IMR-90 (cell line): ENCODE measurements at regions not wholly inside any gene's neighbourhood (a gene's known extent, or its start where the extent isn't known, plus 50 kb on each side); places are given as distances from the start of the nearest gene placed in this dataset.

Experiments
- ATAC-seq: fragments of 200-7000 bp; cut with Tn5 transposase; 2 replicates; pipeline ENCODE4 v1.9.1; 2020; ENCODE audit warnings: low read depth, mild to moderate bottlenecking, moderate library complexity
- BruUV-seq: library from RNA; stranded (reverse); fragments of 400-500 nt; replicated peaks from 2 replicates; lab custom pipeline; 2021; lab: Mats Ljungman, UMichigan
- CTCF ChIA-PET: fragments of 300-600 bp; formaldehyde crosslinking; extraction: SDS; loops from one replicate; lab custom pipeline; 2021; ENCODE audit warnings: antibody characterized with exemption; lab: Yijun Ruan, JAX
- POLR2A ChIA-PET: fragments of 300-600 bp; sonication (Branson Sonifier 250); formaldehyde crosslinking; loops from one replicate; lab custom pipeline; 2022; ENCODE audit warnings: antibody characterized with exemption; ENCODE audit not compliant: unreplicated experiment; lab: Charles Lee
- DNase-seq: peaks from one replicate; pipeline ENCODE4 v3.0.0; 2013
- H2AFZ ChIP-seq: replicated peaks from 2 replicates; pipeline ENCODE3; 2013; ENCODE audit warnings: low read length, mild to moderate bottlenecking; ENCODE audit not compliant: poor library complexity
- H2AK5ac ChIP-seq: 2 replicates; pipeline ENCODE4 v1.6.1; 2013; ENCODE audit warnings: low read depth, low read length, inconsistent platforms
- H2AK9ac ChIP-seq: replicated peaks from 2 replicates; pipeline ENCODE3; 2013; ENCODE audit warnings: mild to moderate bottlenecking, low read depth, low read length, moderate library complexity; ENCODE audit not compliant: poor library complexity
- H2BK120ac ChIP-seq: 2 replicates; pipeline ENCODE4 v1.6.1; 2013; ENCODE audit warnings: low read depth, low read length, inconsistent platforms
- H2BK15ac ChIP-seq: 3 replicates; pipeline ENCODE4 v1.6.1; 2013; ENCODE audit warnings: low read depth, low read length, inconsistent platforms
- H2BK20ac ChIP-seq: 2 replicates; pipeline ENCODE4 v1.6.1; 2013; ENCODE audit warnings: low read depth, mild to moderate bottlenecking, inconsistent platforms, low read length, moderate library complexity
- H2BK5ac ChIP-seq: 2 replicates; pipeline ENCODE4 v1.6.1; 2013; ENCODE audit warnings: mild to moderate bottlenecking, low read depth, low read length, inconsistent platforms; ENCODE audit not compliant: poor library complexity, severe bottlenecking
- H3K14ac ChIP-seq: replicated peaks from 2 replicates; pipeline ENCODE4 v1.6.1; 2013; ENCODE audit warnings: low read depth, low read length, inconsistent platforms
- H3K18ac ChIP-seq: 2 replicates; pipeline ENCODE4 v1.6.1; 2013; ENCODE audit warnings: low read depth, low read length, control low read depth
- H3K23ac ChIP-seq: 2 replicates; pipeline ENCODE4 v1.6.1; 2013; ENCODE audit warnings: low read depth, low read length, inconsistent platforms
- H3K27ac ChIP-seq: 2 replicates; pipeline ENCODE4 v1.5.1; 2013; ENCODE audit warnings: mild to moderate bottlenecking, control low read depth, low read length; ENCODE audit not compliant: insufficient read depth
- H3K27me3 ChIP-seq: 2 replicates; pipeline ENCODE4 v1.6.1; 2013; ENCODE audit warnings: low read length; ENCODE audit not compliant: control insufficient read depth, insufficient read depth
- H3K36me3 ChIP-seq: 2 replicates; pipeline ENCODE4 v1.6.1; 2013; ENCODE audit warnings: low read length, mixed read lengths; ENCODE audit not compliant: control insufficient read depth, insufficient read depth
- H3K4ac ChIP-seq: 2 replicates; pipeline ENCODE4 v1.6.1; 2013; ENCODE audit warnings: low read depth, low read length, inconsistent platforms
- H3K4me1 ChIP-seq: 2 replicates; pipeline ENCODE4 v1.6.1; 2013; ENCODE audit warnings: low read length, mixed read lengths; ENCODE audit not compliant: control insufficient read depth, insufficient read depth
- H3K4me2 ChIP-seq: 2 replicates; pipeline ENCODE4 v1.6.1; 2013; ENCODE audit warnings: low read depth, mild to moderate bottlenecking, control low read depth, low read length, moderate library complexity
- H3K4me3 ChIP-seq: 2 replicates; pipeline ENCODE4 v1.5.1; 2013; ENCODE audit warnings: low read depth, mild to moderate bottlenecking, control low read depth, low read length, moderate library complexity; ENCODE audit not compliant: insufficient read depth
- H3K56ac ChIP-seq: 2 replicates; pipeline ENCODE4 v1.6.1; 2013; ENCODE audit warnings: low read length, inconsistent platforms; ENCODE audit not compliant: insufficient read depth; ENCODE audit errors: extremely low read depth
- H3K79me1 ChIP-seq, 2 experiments: 2 replicates each; pipeline ENCODE4 v1.6.1; 2013; ENCODE audit warnings: low read length in 2 of 2, inconsistent platforms in 1 of 2, low read depth in 1 of 2
- H3K9ac ChIP-seq: 2 replicates; pipeline ENCODE4 v1.6.1; 2013; ENCODE audit warnings: low read depth, low read length, control low read depth
- H3K9me1 ChIP-seq: 2 replicates; pipeline ENCODE4 v1.6.1; 2013; ENCODE audit warnings: low read length, inconsistent platforms; ENCODE audit not compliant: insufficient read depth
- H3K9me3 ChIP-seq: 2 replicates; pipeline ENCODE4 v1.6.1; 2013; ENCODE audit warnings: low read length; ENCODE audit not compliant: control insufficient read depth, insufficient read depth
- H4K20me1 ChIP-seq: 2 replicates; pipeline ENCODE4 v1.6.1; 2013; ENCODE audit warnings: low read length, inconsistent platforms; ENCODE audit not compliant: insufficient read depth
- H4K5ac ChIP-seq: 2 replicates; pipeline ENCODE4 v1.6.1; 2013; ENCODE audit warnings: mild to moderate bottlenecking, low read depth, low read length, control low read depth
- H4K8ac ChIP-seq, 2 experiments: 2 replicates each; pipeline ENCODE4 v1.6.1; 2013; ENCODE audit warnings: low read depth in 2 of 2, low read length in 2 of 2, control low read depth in 1 of 2, inconsistent platforms in 1 of 2
- H4K91ac ChIP-seq: 2 replicates; pipeline ENCODE4 v1.6.1; 2013; ENCODE audit warnings: low read depth, low read length, inconsistent platforms; ENCODE audit not compliant: insufficient read depth
- BHLHE40 ChIP-seq: fragments of 150-350 bp; IDR thresholded peaks from 2 replicates; pipeline ENCODE4 v1.6.1; 2016; ENCODE audit warnings: mild to moderate bottlenecking, low read depth, low read length
- CEBPB ChIP-seq: IDR thresholded peaks from 2 replicates; pipeline ENCODE4 v1.6.1; 2012; ENCODE audit warnings: low read depth, low read length, improper control_type of control experiment
- CHD1 ChIP-seq: IDR thresholded peaks from 2 replicates; pipeline ENCODE4 v1.6.1; 2012; ENCODE audit warnings: low read depth, low read length, improper control_type of control experiment
- CTCF ChIP-seq: conservative IDR thresholded peaks from 2 replicates; pipeline ENCODE4 v1.5.1; 2012; ENCODE audit warnings: mild to moderate bottlenecking, low read depth, low read length, improper control_type of control experiment
- ELK1 ChIP-seq: fragments of 150-350 bp; IDR thresholded peaks from 2 replicates; pipeline ENCODE4 v1.6.1; 2016; ENCODE audit warnings: low read depth, mild to moderate bottlenecking, low read length, moderate library complexity, borderline replicate concordance
- FOS ChIP-seq: fragments of 150-350 bp; IDR thresholded peaks from 2 replicates; pipeline ENCODE4 v1.6.1; 2016; ENCODE audit warnings: low read depth, low read length
- MAFK ChIP-seq: IDR thresholded peaks from 2 replicates; pipeline ENCODE4 v1.6.1; 2012; ENCODE audit warnings: low read depth, low read length, improper control_type of control experiment
- MAZ ChIP-seq: IDR thresholded peaks from 2 replicates; pipeline ENCODE4 v1.6.1; 2012; ENCODE audit warnings: low read depth, mild to moderate bottlenecking, low read length, improper control_type of control experiment, moderate library complexity, borderline replicate concordance
- MXI1 ChIP-seq: IDR thresholded peaks from 2 replicates; pipeline ENCODE4 v1.6.1; 2012; ENCODE audit warnings: low read depth, mild to moderate bottlenecking, low read length, moderate library complexity, borderline replicate concordance
- NFE2L2 ChIP-seq: fragments of 150-350 bp; IDR thresholded peaks from 2 replicates; pipeline ENCODE4 v1.6.1; 2016; ENCODE audit warnings: low read depth, mild to moderate bottlenecking, low read length
- POLR2A ChIP-seq: IDR thresholded peaks from 2 replicates; pipeline ENCODE4 v1.6.1; 2012; ENCODE audit warnings: mild to moderate bottlenecking, low read depth, low read length
- RAD21 ChIP-seq: IDR thresholded peaks from 2 replicates; pipeline ENCODE4 v1.6.1; 2012; ENCODE audit warnings: low read length, improper control_type of control experiment
- RCOR1 ChIP-seq: IDR thresholded peaks from 2 replicates; pipeline ENCODE4 v1.6.1; 2012; ENCODE audit warnings: mild to moderate bottlenecking, low read length, improper control_type of control experiment; ENCODE audit not compliant: insufficient replicate concordance
- RFX5 ChIP-seq: IDR thresholded peaks from 2 replicates; pipeline ENCODE4 v1.8.0; 2012; ENCODE audit warnings: low read depth, mild to moderate bottlenecking, low read length, moderate library complexity
- SMC3 ChIP-seq: fragments of 150-350 bp; IDR thresholded peaks from 2 replicates; pipeline ENCODE4 v1.6.1; 2016; ENCODE audit warnings: low read depth, mild to moderate bottlenecking, antibody characterized with exemption, low read length, moderate library complexity
- WGBS, 2 experiments: methylation state at CpG; one replicate each; pipeline versions ENCODE4 v1.1.5 to v1.1.7; 2013; ENCODE audit warnings: missing lambda C conversion rate in 2 of 2; ENCODE audit not compliant: insufficient read length in 1 of 2; ENCODE audit errors: extremely low coverage in 2 of 2; 5-methylcytosine and 5-hydroxymethylcytosine counted together
- dilution Hi-C: fragments of 300-500 bp; cut with HindIII; formaldehyde crosslinking; loops from one replicate; pipeline ENCODE4 v1.14.3; 2018; ENCODE audit warnings: low sequenced_read_pairs; ENCODE audit not compliant: unreplicated experiment
- in situ Hi-C: fragments of 300-500 bp; cut with MboI; formaldehyde crosslinking; loops from 3 replicates; pipeline ENCODE4 v1.14.3; 2019; ENCODE audit warnings: low sequenced_read_pairs, inconsistent platforms, mixed read lengths
- intact Hi-C: fragments of 100-400 bp; cut with micrococcal nuclease; formaldehyde crosslinking; loops from 2 replicates; pipeline ENCODE4 v1.10.0; 2022

DNA sequence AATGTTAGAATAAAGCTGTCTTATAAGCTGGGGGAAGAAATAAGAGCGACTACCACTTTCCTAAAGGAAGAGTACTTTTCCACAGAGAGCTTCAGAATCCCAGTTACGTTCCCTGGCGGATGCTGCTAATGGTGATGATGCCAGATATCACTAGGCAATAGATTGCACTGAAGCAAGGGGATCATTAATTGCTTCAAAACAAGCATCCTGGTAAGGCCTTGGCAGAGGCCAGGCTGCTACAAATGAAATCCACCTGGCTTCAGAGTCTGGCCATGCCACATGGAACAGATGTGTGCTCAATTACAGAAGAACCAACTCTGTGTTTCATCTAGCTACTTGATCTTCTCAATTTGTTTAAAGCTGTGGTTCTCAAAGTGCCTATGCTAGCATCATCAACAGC is 129.2 kb upstream of the IL12A start:
- H4K20me1 ChIP-seq: peaks cover 24% of the 10 kb centered on the region; the same call in 1 of the 2 replicates
- in situ Hi-C loops: no loop called here
- H3K4me1 ChIP-seq: peaks cover 29% of the 10 kb centered on the region
- peaks cover 25% of the 10 kb centered on the region for H3K9me1 ChIP-seq
- H2AK5ac ChIP-seq: peak overlapping the region; percentile 4; the same call in 1 of the 2 replicates
- H2AK9ac ChIP-seq: no peak overlapping the region
- no peak overlapping the region for H2BK5ac ChIP-seq
- no peaks in the 10 kb centered on the region for H3K9me3 ChIP-seq
- 0 out of 2 replicates have a peak overlapping the region, but pooled peaks have one; percentile 13 for H4K5ac ChIP-seq
- WGBS, 2 experiments: no CpG with 5 or more reads among the region's 3 CpGs
- H3K79me1 ChIP-seq: peaks cover 45 to 78% of the 10 kb centered on the region in 2 experiments
- TF ChIP-seq SMC3 (no peak), MXI1 (no peak), MAZ (no peak), FOS (no peak), ELK1 (no peak), RFX5 (no peak), RCOR1 (no peak), MAFK (no peak), RAD21 (no peak), NFE2L2 (no peak), BHLHE40 (no peak), POLR2A (no peak), CEBPB (no peak), CTCF (no peak), CHD1 (no peak)
- BruUV-seq: no TSS peak
- POLR2A ChIA-PET: no interaction called here
- no peak overlapping the region for H2AFZ ChIP-seq
- no peak overlapping the region for H3K9ac ChIP-seq
- H3K18ac ChIP-seq: no peak overlapping the region
- H3K27me3 ChIP-seq: no peaks in the 10 kb centered on the region
- H4K91ac ChIP-seq: no peak overlapping the region
- no peak overlapping the region for H2BK120ac ChIP-seq
- H3K27ac ChIP-seq: no peak overlapping the region
- ATAC-seq: no peak
- H4K8ac ChIP-seq: no peak overlapping the region; a peak in 1 of 4 replicates
- no peak for DNase-seq
- CTCF ChIA-PET: interaction anchor here (0.6 kb wide), 1 partner anchor 9 kb away, joined by 4 read pairs; no protein-coding TSS in a partner anchor
- no peak overlapping the region for H2BK15ac ChIP-seq
- no peak overlapping the region for H2BK20ac ChIP-seq
- no peaks in the 10 kb centered on the region for H3K36me3 ChIP-seq
- dilution Hi-C loops: no loop called here
- no peak overlapping the region for H3K4ac ChIP-seq
- H3K4me3 ChIP-seq: no peak overlapping the region
- intact Hi-C loops: no loop called here
- H3K14ac ChIP-seq: peak overlapping the region; percentile 40; the same call in 1 of the 2 replicates
- no peak overlapping the region for H3K56ac ChIP-seq
- H3K23ac ChIP-seq: no peak overlapping the region
- H3K4me2 ChIP-seq: no peak overlapping the region
